Adrenal gland (tissue), 5 donors: ENCODE measurements at regions not wholly inside any gene's neighbourhood (a gene's known extent, or its start where the extent isn't known, plus 50 kb on each side); places are given as distances from the start of the nearest gene placed in this dataset.

Experiments used
- CTCF ChIP-seq, 6 experiments: fragments of 450-650 bp in 4 of 6; fragments of 200-600 bp in 2 of 6; sonication (generic) in 1 of 6; IDR thresholded peaks; 1 replicate in 5 of 6; 2 replicates in 1 of 6; pipeline versions ENCODE4 v1.5.1 to v1.8.0; 2016 to 2021; ENCODE audit warnings: antibody characterized with exemption in 6 of 6, mild to moderate bottlenecking in 2 of 6, moderate library complexity in 1 of 6
- POLR2A ChIP-seq, 2 donors: fragments of 450-650 bp; IDR thresholded peaks; one replicate each; pipeline ENCODE4 v1.6.1; 2017; ENCODE audit warnings: antibody characterized with exemption in 2 of 2, mild to moderate bottlenecking in 2 of 2, moderate library complexity in 1 of 2
- donor health status: DM: no; HTN: no; CAD: no.

- TF ChIP-seq POLR2A (IDR thresholded peaks at IDR 0.05), result no peak
- TF ChIP-seq CTCF (IDR thresholded peaks at IDR 0.05), result no peak
Observed at GRCh38 chr10:85012305-85012704, 683.9 kb downstream of the CCSER2 start.
